NCI-H82 treated with DMSO at 0.1 percent for 48 hours (cell line): ENCODE measurements at regions not wholly inside any gene's neighbourhood (a gene's known extent, or its start where the extent isn't known, plus 50 kb on each side); places are given as distances from the start of the nearest gene placed in this dataset.
"Not testable (repeated sequence)": the region's sequence is repeated elsewhere in the genome, so short reads cannot be mapped to it uniquely, and the experiment has no call there.

Source experiments
- DNase-seq: peaks from one replicate; lab custom pipeline; 2025; ENCODE audit not compliant: unreplicated experiment; lab: John Stamatoyannopoulos, UW

- no peak for DNase-seq
These were observed 122.2 kb upstream of the SP4 start for GRCh38 chr7:21305455-21306235.

DNA sequence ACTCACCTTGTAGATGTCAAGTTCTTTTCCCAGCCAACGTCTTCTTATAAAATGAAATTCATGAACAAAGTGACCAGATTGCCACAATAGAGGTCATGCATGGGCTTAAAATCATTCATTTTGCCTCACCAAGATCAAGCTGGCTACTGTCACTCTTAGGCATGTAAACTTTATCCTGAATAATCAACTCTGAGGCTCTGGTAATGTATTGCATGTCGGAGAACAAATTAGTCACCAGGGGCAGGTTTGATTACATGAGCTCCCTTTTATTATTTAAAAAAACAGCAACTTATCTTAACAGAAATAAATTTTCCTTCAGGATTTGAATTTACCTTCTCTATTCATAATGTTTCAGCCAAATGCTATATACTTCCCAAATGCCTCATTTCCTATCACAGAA is 112.9 kb upstream of the SP4 start:
- no peak for DNase-seq

GRCh38 chr7:21317966-21318915 is 109.6 kb upstream of the SP4 start:
- no peak for DNase-seq

GRCh38 chr7:21318916-21319270 is 109.0 kb upstream of the SP4 start:
- DNase-seq: no peak

DNA sequence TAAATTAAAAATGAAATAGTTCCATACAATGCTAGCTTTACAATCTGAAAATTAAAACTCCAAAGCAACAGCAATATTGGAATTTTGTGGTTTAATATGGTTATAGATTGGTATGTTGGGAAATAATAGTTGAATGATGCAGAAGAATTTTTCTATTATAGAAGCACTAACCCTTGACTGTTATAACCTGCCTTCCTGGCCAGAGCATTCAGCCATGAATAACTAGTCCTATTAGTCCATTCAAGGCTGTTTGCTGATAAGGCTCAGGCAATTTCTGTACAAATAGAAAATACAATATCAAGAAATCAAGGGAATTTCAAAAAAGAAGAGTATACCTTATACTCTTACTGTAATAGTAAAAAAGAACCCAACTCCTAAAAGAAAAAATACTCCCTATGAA is 101.6 kb upstream of the SP4 start:
- no peak for DNase-seq

DNA sequence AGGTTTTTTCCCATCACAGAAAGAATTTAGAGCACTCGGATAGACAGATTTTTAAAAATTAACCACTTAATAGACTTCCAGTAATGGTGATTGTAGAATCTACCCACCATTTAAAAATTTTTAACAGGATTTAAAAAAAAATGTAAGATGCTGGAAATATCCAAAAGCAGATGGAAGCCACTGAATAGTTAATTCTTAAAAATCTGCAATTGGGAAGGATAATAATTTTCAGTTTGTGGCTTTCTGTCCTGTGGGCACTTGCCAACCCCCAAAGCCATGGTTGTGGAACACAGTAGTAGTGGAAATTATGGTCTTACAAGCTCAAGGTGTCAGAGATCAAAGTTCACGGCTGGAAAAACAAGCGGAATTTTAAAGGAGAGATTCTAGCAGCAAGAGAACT is 101.0 kb upstream of the SP4 start:
- no peak for DNase-seq

DNA sequence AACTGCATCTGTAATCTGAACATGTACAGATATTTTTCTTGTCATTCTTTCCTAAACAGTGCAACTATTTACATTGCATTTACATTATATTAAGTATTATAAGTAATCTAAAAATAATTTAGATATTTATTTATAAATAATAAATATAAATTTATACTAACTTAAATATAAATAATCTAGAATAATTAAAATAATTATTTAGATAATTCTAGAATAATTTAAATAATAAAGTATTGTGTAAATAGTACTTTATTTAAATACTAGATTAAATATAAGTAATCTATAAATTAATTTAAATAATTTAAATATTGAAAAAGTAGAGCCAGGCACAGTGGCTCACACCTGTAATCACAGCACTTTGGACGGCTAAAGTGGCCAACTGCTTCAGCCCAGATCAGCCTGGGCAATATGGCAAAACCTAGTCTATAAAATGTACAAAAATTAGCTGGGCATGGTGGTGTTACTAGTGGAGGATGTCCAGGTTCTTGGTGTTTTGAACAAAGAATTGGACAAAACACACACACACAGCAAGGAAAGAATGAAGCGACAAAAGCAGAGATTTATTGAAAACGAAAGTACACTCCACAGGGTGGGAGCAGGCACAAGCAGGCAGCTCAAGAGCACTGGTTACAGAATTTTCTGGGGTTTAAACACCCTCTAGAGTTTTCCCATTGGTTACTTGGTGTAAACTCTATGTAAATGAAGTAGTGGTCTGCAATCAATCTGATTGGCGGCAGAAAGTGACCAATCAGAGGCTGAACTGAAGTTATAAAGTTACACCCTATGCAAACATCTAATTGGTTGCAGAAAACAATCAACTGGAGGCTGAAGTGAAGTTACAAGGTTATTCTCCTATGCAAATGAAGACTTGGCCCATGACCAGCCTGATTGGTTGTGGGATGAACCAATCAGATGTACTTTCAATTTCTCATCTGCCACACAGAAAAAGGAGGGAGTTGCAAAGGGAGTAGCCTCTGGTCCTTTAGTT is 100.2 kb upstream of the SP4 start:
- DNase-seq: no peak

- no peak for DNase-seq
These were observed 97.3 kb upstream of the SP4 start for GRCh38 chr7:21330462-21331178.

GRCh38 chr7:21334906-21335305 is 93.0 kb upstream of the SP4 start:
- no peak for DNase-seq

DNA sequence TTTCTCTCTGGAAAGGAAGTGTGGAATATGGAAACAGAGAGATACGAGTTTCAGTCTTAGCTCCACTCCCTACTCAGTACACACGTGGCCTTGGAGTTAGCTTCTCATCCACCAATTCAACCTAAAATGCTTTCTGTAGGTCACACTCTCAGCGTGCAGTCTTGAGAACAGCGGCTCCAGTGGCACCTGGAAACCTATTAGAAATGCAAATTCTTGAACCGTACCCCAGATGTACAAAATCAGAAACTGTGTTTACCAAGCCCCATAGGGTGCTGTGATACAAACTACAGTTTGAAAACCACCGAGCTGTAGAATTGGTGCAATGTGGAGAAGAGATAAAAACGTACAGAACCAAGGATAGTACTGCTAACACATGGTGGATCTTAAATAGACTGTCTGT is 91.1 kb upstream of the SP4 start:
- no peak for DNase-seq

GRCh38 chr7:21338728-21339164 is 89.1 kb upstream of the SP4 start:
- DNase-seq: no peak

- DNase-seq: not testable (repeated sequence)
These were observed 83.0 kb upstream of the SP4 start for GRCh38 chr7:21344900-21345299.

DNA sequence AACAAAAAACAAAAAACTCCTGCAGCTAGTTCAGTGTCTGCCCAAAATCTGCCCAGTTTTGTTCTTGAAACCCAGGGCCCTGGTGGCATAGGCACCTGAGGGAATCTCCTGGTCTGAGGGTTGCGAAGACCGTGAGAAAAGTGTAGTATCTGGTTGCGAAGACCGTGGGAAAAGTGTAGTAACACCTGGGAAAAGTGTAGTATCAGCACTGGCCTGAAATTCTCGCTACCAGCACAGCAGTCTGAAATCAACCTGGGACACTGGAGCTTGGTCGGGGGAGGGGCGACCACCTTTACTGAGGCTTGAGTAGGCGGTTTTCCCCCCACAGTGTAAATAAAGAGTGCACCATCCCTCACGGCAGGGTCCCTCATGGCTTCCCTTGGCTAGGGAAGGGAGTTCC is 82.5 kb upstream of the SP4 start:
- DNase-seq: no peak

- DNase-seq: peak; percentile 40
These were observed 81.6 kb upstream of the SP4 start for GRCh38 chr7:21346297-21346696.

- DNase-seq: no peak
These were observed 75.1 kb upstream of the SP4 start for GRCh38 chr7:21352540-21353387.

- no peak for DNase-seq
These were observed 74.5 kb upstream of the SP4 start for GRCh38 chr7:21353388-21353780.

- DNase-seq: no peak
These were observed 73.6 kb upstream of the SP4 start for GRCh38 chr7:21354284-21354683.

DNA sequence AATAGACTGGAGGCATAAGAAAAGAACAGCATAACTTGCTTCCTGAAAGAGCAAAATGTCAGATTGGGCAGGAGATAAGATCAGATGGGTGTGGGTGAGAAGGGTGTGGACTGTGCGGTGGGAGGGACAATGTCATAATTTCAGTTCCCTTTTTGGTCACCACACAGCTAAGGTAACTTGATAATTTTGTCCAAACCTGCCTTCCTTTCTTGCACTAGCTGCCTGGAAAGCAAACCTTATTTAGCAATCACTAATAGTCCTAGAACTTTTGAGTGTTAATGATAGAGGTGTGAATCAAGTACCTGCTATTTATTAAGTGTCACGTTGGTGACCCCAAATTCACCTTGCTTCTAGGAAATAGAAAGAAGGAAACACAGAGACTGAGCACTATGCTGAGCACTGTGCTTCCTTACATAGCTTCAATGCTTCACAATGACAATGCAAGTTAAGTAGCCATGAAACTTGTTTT is 72.4 kb upstream of the SP4 start:
- DNase-seq: no peak

GRCh38 chr7:21356616-21357015 is 71.3 kb upstream of the SP4 start:
- no peak for DNase-seq
